ENCODE measurements at regions not wholly inside any gene's neighbourhood (a gene's known extent, or its start where the extent isn't known, plus 50 kb on each side); places are given as distances from the start of the nearest gene placed in this dataset.
A peak's percentile ranks its signal among the peaks of the same experiment; 100 is the strongest.

DNA sequence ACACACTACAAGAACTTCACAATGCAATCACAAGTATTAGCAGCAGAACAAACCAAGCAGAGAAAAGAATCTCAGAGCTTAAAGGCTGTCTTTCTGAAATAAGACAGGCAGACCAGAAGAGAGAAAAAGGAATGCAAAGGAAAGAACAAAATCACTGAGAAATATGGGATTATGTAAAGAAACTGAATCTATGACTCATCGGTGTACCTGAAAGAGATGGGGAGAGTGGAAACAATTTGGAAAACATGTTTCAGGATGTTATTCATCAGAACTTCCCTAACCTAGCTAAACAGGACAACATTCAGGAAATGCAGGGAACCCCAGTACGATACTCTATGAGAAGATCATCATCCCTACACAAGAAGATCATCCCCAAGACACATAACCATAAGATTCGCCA, 499.0 kb upstream of the CHAC2 start:
- no peaks in the 10 kb centered on the region for H3K4me1 Mint-ChIP-seq (ENCODE audit: low read depth)
- no peak overlapping the region for H3K27ac Mint-ChIP-seq
- no peaks in the 10 kb centered on the region for H3K36me3 Mint-ChIP-seq (ENCODE audit: insufficient read depth in 2 of 2)

DNA sequence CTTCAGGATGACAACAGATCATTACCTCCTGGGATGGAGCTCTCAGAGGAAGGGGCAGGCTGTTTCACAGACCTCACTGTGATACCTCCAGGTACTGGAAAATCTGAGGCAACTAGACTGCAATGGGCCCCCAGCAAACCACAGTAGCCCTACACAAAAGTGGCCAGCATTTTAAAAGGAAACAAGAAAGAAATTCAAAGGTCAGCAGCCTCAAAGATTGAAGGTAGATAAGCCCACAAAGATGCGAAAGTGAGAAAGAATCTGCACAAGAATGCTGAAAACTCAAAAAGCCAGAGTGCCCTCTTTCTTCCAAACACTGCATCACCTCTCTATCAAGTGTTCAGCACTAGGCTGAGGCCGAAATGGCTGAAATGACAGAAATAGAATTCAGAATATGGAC, 499.5 kb upstream of the CHAC2 start:
- Mint-ChIP-seq H3K27ac (no peak overlapping the region), H3K27me3 (ENCODE audit: low read depth) (no peaks in the 10 kb centered on the region), H3K36me3 (ENCODE audit: insufficient read depth in 2 of 2) (no peaks in the 10 kb centered on the region), H3K4me3 (no peak overlapping the region), H3K4me1 (ENCODE audit: low read depth) (no peaks in the 10 kb centered on the region), H3K9me3 (peaks cover 2 to 5% of the 10 kb centered on the region in 2 donors)
- DNase-seq (no peak), ATAC-seq (replicated peaks in 1 of 2) (peak in 1 of 2 donors; percentile 7)

More for the DNA sequence above, 499.0 kb upstream of the CHAC2 start:
- H3K4me3 Mint-ChIP-seq: no peak overlapping the region
- no peak for DNase-seq
- no peaks in the 10 kb centered on the region for H3K27me3 Mint-ChIP-seq (ENCODE audit: low read depth)
- no peak for ATAC-seq (replicated peaks in 1 of 2)
- peaks cover 2 to 5% of the 10 kb centered on the region in 2 donors for H3K9me3 Mint-ChIP-seq

- Mint-ChIP-seq H3K36me3 (ENCODE audit: insufficient read depth in 2 of 2) (no peaks in the 10 kb centered on the region), H3K4me1 (ENCODE audit: low read depth) (no peaks in the 10 kb centered on the region), H3K27ac (no peak overlapping the region), H3K9me3 (peaks cover 0 to 5% of the 10 kb centered on the region in 2 donors), H3K27me3 (ENCODE audit: low read depth) (no peaks in the 10 kb centered on the region), H3K4me3 (no peak overlapping the region)
- ATAC-seq (replicated peaks in 1 of 2) (no peak), DNase-seq (no peak)
Measured at GRCh38 chr2:53265544-53266299, 501.9 kb upstream of the CHAC2 start.

DNA sequence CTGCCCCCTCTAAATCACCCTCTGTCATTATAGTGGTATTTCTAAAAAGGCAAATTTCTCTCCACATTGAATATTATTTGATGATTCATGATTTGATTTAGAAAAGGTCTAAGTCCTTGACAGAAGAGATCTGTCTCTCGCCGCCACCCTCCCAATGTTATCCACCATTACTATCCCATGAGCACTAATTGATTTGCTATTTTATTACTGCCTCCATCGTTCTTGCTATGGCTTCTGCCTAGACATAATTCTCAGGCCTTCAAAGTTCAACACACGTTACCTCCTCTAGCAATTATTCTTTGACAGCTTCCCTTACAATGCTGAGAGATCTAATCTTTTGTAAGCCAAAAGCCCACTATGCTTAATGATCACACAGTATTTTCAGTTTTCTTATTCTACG, 507.0 kb upstream of the CHAC2 start:
- Mint-ChIP-seq H3K27ac (no peak overlapping the region), H3K9me3 (peaks cover 0 to 5% of the 10 kb centered on the region in 2 donors), H3K27me3 (ENCODE audit: low read depth) (no peaks in the 10 kb centered on the region), H3K36me3 (ENCODE audit: insufficient read depth in 2 of 2) (no peaks in the 10 kb centered on the region), H3K4me3 (no peak overlapping the region), H3K4me1 (ENCODE audit: low read depth) (no peaks in the 10 kb centered on the region)
- DNase-seq: no peak
- ATAC-seq (replicated peaks in 1 of 2): no peak

DNA sequence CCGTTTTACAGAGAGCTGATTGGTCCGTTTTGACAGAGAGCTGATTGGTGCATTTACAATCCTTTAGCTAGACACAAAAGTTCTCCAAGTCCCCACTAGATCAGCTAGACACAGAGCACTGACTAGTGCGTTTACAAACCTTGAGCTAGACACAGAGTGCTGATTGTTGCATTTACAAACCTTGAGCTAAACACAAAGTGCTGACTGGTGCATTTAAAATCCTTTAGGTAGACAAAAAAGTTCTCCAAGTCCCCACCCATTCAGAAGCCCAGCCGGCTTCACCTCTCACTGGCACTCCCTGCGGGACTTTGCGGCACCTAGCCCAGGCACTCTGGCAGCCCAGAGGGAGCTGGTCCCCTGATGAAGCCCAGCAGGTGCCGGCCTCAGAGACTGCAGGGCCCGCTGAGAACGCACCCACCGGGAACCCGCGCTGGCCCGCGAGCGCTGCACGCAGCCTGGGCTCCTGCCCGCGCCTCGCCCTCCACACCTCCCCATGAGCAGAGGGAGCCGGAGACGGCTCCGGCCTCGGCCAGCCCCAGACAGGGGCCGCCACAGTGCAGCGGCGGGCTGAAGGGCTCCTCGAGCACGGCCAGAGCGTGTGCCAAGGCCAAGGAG, 508.1 kb upstream of the CHAC2 start:
- Mint-ChIP-seq H3K36me3 (ENCODE audit: insufficient read depth in 2 of 2) (no peaks in the 10 kb centered on the region), H3K27me3 (ENCODE audit: low read depth) (no peaks in the 10 kb centered on the region), H3K27ac (no peak overlapping the region), H3K9me3 (peaks cover 0 to 5% of the 10 kb centered on the region in 2 donors), H3K4me1 (ENCODE audit: low read depth) (no peaks in the 10 kb centered on the region), H3K4me3 (no peak overlapping the region)
- ATAC-seq (replicated peaks in 1 of 2) (no peak), DNase-seq (no peak)

- Mint-ChIP-seq H3K4me3 (no peak overlapping the region), H3K27ac (no peak overlapping the region), H3K9me3 (no peaks in the 10 kb centered on the region), H3K4me1 (ENCODE audit: low read depth) (no peaks in the 10 kb centered on the region), H3K36me3 (ENCODE audit: insufficient read depth in 2 of 2) (no peaks in the 10 kb centered on the region), H3K27me3 (ENCODE audit: low read depth) (no peaks in the 10 kb centered on the region)
- DNase-seq (no peak), ATAC-seq (replicated peaks in 1 of 2) (no peak)
Measured at GRCh38 chr2:53257287-53257686, 510.3 kb upstream of the CHAC2 start.

- DNase-seq (no peak), ATAC-seq (replicated peaks in 1 of 2) (no peak)
- H3K4me3 Mint-ChIP-seq: no peak overlapping the region
- H3K9me3 Mint-ChIP-seq: peaks cover 0 to 3% of the 10 kb centered on the region in 2 donors
- H3K27me3 Mint-ChIP-seq (ENCODE audit: low read depth): no peaks in the 10 kb centered on the region
- no peak overlapping the region for H3K27ac Mint-ChIP-seq
- H3K4me1 Mint-ChIP-seq (ENCODE audit: low read depth): no peaks in the 10 kb centered on the region
- no peaks in the 10 kb centered on the region for H3K36me3 Mint-ChIP-seq (ENCODE audit: insufficient read depth in 2 of 2)
Measured at GRCh38 chr2:53253244-53253643, 514.4 kb upstream of the CHAC2 start.

GRCh38 chr2:53252115-53252514, 515.5 kb upstream of the CHAC2 start:
- no peaks in the 10 kb centered on the region for H3K36me3 Mint-ChIP-seq (ENCODE audit: insufficient read depth in 2 of 2)
- no peak overlapping the region for H3K4me3 Mint-ChIP-seq
- no peak for ATAC-seq (replicated peaks in 1 of 2)
- no peaks in the 10 kb centered on the region for H3K4me1 Mint-ChIP-seq (ENCODE audit: low read depth)
- no peaks in the 10 kb centered on the region for H3K27me3 Mint-ChIP-seq (ENCODE audit: low read depth)
- no peak for DNase-seq
- peaks cover 0 to 3% of the 10 kb centered on the region in 2 donors for H3K9me3 Mint-ChIP-seq
- no peak overlapping the region for H3K27ac Mint-ChIP-seq

DNA sequence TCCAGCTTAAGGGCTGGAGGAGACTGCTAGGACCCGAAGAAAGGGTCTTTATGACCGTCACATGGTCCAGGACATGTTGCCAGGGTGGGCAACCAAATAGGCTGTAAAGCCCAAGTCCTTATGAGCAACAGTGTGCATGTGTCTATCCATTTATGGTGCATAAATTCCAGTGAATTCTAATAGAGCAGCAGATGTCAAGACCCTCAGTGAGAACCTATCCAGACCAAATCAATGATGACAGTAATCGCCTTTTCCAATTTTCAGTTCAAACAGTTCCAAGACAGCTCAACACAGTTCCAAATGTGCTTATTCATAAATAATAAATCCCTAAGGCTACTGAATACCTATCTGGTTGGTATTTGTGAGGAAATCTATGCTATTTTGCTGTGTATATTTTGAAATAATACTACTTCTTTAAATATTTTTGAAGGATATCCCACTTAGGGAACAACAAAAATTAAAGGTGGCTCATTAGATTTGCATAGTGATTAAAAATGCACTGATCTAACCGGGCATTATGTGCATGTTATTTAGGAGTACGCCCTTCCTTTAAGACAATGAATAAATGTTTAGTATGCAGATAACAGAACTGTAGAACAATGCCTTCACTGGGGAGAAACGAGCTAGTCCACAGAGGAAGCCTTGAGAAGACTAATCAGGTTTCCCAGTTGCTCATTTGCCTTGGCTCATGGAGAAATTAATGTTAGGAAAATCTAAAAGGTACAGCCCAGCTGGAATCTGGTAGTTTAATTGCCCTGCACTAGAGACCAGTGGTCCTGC, 519.5 kb upstream of the CHAC2 start:
- H3K36me3 Mint-ChIP-seq (ENCODE audit: insufficient read depth in 2 of 2): no peaks in the 10 kb centered on the region
- no peak overlapping the region for H3K27ac Mint-ChIP-seq
- H3K4me3 Mint-ChIP-seq: no peak overlapping the region
- no peaks in the 10 kb centered on the region for H3K27me3 Mint-ChIP-seq (ENCODE audit: low read depth)
- no peaks in the 10 kb centered on the region for H3K4me1 Mint-ChIP-seq (ENCODE audit: low read depth)
- no peak for ATAC-seq (replicated peaks in 1 of 2)
- DNase-seq: no peak
- H3K9me3 Mint-ChIP-seq: peaks cover 0 to 3% of the 10 kb centered on the region in 2 donors

DNA sequence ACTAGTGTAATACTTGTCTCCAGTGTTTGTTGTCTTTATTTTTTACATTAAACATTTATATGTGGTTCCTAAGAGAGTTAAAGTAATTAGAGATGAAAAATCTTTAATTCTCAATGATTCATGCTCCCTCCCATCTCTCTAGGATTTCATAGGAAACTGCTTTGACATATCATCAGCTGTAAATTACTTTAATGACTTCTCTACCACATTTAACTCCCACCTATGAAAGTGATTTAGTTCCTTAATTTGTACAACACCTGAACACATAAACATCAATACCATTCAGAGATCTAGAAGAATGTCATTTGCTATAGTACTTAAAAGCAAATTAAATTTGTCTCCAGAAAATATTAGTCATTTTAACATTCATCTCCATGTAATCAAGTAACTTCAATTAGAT, 524.2 kb upstream of the CHAC2 start:
- no peak overlapping the region for H3K4me3 Mint-ChIP-seq
- no peaks in the 10 kb centered on the region for H3K9me3 Mint-ChIP-seq
- H3K4me1 Mint-ChIP-seq (ENCODE audit: low read depth): no peaks in the 10 kb centered on the region
- no peaks in the 10 kb centered on the region for H3K27me3 Mint-ChIP-seq (ENCODE audit: low read depth)
- no peak for DNase-seq
- H3K27ac Mint-ChIP-seq: no peak overlapping the region
- no peaks in the 10 kb centered on the region for H3K36me3 Mint-ChIP-seq (ENCODE audit: insufficient read depth in 2 of 2)
- ATAC-seq (replicated peaks in 1 of 2): no peak

DNA sequence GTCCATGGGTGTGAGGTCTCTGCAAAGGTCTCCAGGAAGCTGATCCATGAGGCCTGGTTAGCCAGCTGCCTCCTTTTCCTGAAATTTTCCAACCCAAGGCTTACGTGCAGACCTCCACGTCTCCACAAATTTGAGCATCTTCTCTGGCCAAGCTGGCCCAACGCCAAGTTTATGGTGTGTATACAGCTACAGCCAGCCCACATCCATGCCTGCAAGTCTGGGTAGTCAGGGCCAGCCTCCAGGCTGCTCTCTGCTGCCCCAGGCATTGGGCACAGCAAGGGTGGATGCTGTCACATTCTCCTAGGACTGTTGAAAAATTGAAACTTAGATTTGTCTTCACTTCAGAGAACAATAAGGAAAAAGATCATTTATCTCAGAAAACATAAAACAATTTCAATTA, 525.5 kb upstream of the CHAC2 start:
- Mint-ChIP-seq H3K36me3 (ENCODE audit: insufficient read depth in 2 of 2) (no peaks in the 10 kb centered on the region), H3K27me3 (ENCODE audit: low read depth) (no peaks in the 10 kb centered on the region), H3K9me3 (no peaks in the 10 kb centered on the region), H3K4me3 (no peak overlapping the region), H3K4me1 (ENCODE audit: low read depth) (no peaks in the 10 kb centered on the region), H3K27ac (no peak overlapping the region)
- DNase-seq: no peak
- no peak for ATAC-seq (replicated peaks in 1 of 2)

- ATAC-seq (replicated peaks in 1 of 2): peak in 1 of 2 donors; percentile 45
- DNase-seq: no peak
- Mint-ChIP-seq H3K4me1 (ENCODE audit: low read depth) (no peaks in the 10 kb centered on the region), H3K27me3 (ENCODE audit: low read depth) (no peaks in the 10 kb centered on the region), H3K36me3 (ENCODE audit: insufficient read depth in 2 of 2) (no peaks in the 10 kb centered on the region), H3K9me3 (no peaks in the 10 kb centered on the region), H3K4me3 (no peak overlapping the region), H3K27ac (no peak overlapping the region)
Measured at GRCh38 chr2:53235836-53236582, 531.6 kb upstream of the CHAC2 start.

GRCh38 chr2:53234548-53234903, 533.1 kb upstream of the CHAC2 start:
- H3K27me3 Mint-ChIP-seq (ENCODE audit: low read depth): no peaks in the 10 kb centered on the region
- H3K4me1 Mint-ChIP-seq (ENCODE audit: low read depth): no peaks in the 10 kb centered on the region
- H3K4me3 Mint-ChIP-seq: no peak overlapping the region
- DNase-seq (no peak), ATAC-seq (replicated peaks in 1 of 2) (no peak)
- H3K36me3 Mint-ChIP-seq (ENCODE audit: insufficient read depth in 2 of 2): no peaks in the 10 kb centered on the region
- H3K9me3 Mint-ChIP-seq: no peaks in the 10 kb centered on the region
- H3K27ac Mint-ChIP-seq: no peak overlapping the region

All from activated T-cell treated with anti-CD3 and anti-CD28 coated beads, Interleukin-2, amount 50 U/mL, for 72 hours (primary cell).